DMS 273 (cell line): ENCODE measurements at regions not wholly inside any gene's neighbourhood (a gene's known extent, or its start where the extent isn't known, plus 50 kb on each side); places are given as distances from the start of the nearest gene placed in this dataset.

ENCODE experiments used
- DNase-seq: peaks from one replicate; lab custom pipeline; 2025; ENCODE audit not compliant: unreplicated experiment; lab: John Stamatoyannopoulos, UW

GRCh38 chr3:18835021-18835420 is 313.3 kb upstream of the KCNH8 start:
- no peak for DNase-seq

DNA sequence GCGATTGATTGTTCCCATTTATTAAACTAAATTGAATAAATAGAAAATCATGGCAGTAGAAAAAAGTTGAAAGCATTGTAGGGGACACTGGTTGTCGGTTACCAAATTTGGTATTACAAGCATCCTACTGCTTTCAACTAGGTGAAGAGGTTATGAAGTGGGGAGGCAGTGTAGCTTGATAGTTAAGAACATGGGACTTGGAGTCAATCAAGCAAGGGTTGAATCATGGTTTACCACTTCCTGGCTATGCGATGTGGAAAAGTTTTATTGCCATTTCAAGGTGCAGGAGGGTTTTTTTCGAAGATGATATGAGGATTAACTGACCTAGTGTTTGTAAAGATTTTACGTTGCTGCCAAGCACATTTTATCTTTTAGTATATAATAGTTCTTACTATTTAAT is 318.2 kb upstream of the KCNH8 start:
- no peak for DNase-seq

DNA sequence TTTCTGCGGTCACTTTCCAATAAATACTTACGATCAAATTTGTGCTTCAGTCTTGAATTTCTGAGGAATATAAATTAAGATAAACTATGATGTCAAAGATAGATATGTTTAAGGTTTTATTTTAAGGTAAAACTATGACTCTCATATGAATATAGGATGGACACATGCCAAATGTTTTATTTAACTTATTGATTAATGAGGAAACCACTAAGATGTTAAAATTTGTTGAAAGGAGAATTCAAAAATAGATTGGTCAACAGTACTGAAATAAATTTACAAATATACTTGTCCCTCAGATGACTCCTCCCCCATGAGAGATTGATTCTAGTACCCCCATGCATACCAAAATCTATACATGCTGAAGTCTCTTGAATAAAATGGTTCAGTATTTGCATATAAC is 319.7 kb upstream of the KCNH8 start:
- DNase-seq = no peak

- DNase-seq = no peak
Measured at GRCh38 chr3:18827664-18828063, 320.6 kb upstream of the KCNH8 start.

- DNase-seq = no peak
Measured at GRCh38 chr3:18825665-18826064, 322.6 kb upstream of the KCNH8 start.

- no peak for DNase-seq
Measured at GRCh38 chr3:18813300-18813699, 335.0 kb upstream of the KCNH8 start.

DNA sequence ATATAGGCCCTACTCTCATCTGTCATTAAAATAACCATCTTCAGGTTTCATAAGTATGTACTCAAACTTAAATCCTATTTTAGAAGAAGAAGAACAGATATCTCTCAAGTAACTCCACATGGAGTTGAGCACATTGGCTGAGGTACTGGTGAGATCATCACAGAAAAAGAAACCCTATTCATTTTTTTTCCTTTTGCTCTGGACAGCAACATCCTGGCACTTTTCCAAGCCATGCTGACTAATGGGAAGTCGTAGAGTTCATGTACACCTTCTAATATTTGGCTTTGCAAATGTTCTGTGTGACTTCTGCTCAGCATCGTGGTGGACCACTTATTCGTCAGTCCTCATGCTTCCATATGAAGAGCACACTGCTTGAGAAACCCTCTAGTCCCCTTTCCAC is 336.0 kb upstream of the KCNH8 start:
- DNase-seq = no peak

DNA sequence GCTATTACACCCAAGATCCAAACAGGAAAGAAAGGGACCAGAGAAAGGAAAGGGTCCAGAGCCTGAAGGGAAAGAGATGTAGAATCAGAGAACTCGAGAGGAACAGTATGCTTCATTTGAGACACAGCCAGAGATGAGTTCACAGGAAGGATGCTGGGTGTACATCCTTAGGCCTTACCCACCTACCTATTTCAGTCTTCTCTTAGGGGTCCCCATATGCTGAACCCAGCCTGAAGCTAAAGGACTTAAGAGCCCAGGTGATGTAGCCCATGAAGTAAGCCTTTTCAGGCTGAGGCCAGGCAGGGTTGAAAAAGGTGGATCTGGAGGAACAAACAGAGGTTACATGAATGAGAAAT is 338.0 kb upstream of the KCNH8 start:
- DNase-seq = no peak

DNA sequence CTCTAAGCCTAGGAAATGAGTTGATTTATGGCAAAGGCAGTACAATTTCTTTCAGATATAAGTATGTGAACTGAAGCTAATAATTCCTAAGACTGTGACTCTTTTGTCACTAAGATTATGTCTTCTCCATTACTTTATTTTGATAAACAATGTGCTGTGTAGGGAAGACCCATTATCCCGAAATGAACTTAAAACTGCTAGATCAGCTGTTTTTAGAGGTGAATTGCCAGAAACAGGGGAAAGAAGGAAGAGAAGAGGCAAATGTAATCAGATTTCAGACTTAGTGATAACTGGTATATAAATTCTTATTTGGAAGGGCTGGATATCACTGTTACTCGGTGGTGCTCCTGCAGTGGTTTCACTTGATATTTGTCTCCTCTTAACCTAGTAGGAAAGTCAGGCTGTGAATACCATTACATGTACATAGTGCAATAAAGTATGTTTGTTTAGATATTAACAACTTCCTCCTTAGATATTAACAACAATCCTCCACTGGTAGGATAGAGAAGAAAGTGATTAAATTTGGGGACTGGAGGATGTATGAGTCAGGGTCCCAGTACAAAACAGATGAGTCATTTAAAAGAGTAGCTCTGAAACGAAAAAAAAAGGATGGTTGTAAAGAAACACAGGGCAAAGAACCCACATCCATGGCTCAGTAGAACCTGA is 338.5 kb upstream of the KCNH8 start:
- no peak for DNase-seq

DNA sequence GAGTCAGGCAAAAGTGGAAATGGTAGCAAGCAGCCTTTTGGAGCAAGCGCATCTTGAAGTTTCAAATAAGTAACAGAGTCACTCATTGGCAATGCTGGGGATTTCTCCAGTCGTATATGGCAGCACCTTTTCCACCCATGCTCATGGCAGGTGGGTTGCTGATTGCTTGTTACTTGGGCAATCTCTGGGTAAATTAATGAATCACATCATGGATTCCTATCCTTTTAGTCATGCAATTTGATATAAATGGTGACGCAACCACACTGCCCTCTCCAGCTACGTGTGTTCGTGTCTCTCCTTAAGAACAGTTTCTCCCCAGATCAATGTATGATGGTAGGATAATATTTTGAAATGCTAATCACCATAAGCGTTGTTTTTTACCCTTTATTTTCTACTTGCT is 339.9 kb upstream of the KCNH8 start:
- DNase-seq = no peak

- no peak for DNase-seq
Measured at GRCh38 chr3:18807593-18807992, 340.7 kb upstream of the KCNH8 start.

DNA sequence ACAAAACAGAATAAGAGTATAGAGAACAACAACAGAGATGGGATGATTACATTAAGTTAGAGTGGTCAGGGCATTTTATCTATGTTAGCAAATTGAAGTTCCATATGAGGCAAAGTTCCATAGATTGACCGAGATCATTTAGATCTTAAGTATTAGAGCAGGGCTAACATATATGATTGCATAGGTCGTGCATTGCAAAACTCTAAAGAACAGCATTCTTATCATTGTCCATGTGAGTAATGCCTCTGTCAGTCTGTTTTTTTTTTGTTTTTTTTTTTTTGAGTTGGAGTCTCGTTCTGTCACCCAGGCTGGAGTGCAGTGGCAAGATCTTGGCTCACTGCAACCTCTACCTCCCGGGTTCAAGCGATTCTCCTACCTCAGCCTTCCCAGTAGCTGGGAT is 341.7 kb upstream of the KCNH8 start:
- no peak for DNase-seq

GRCh38 chr3:18797378-18797777 is 350.9 kb upstream of the KCNH8 start:
- no peak for DNase-seq

- no peak for DNase-seq
Measured at GRCh38 chr3:18795078-18795477, 353.2 kb upstream of the KCNH8 start.

GRCh38 chr3:18791752-18792151 is 356.6 kb upstream of the KCNH8 start:
- no peak for DNase-seq

GRCh38 chr3:18791182-18791581 is 357.1 kb upstream of the KCNH8 start:
- no peak for DNase-seq

DNA sequence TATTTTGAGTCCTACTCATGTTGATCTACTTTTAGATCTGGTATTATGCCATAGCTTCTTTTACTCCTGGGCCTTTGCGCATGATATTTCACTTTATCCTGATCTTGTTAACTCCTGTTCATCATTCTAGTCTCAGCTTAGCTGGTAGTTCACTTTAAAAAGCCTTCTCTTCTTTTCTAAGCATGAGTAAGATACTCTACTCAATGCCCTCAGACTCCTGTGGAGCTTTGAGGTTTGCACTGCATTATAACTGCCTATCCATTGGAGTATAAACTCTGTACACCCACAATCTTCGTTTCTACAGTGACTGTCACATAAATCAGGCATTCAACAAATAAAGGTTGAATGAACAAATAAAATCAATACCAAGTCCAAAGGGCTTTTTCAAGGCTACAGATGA is 357.9 kb upstream of the KCNH8 start:
- no peak for DNase-seq

DNA sequence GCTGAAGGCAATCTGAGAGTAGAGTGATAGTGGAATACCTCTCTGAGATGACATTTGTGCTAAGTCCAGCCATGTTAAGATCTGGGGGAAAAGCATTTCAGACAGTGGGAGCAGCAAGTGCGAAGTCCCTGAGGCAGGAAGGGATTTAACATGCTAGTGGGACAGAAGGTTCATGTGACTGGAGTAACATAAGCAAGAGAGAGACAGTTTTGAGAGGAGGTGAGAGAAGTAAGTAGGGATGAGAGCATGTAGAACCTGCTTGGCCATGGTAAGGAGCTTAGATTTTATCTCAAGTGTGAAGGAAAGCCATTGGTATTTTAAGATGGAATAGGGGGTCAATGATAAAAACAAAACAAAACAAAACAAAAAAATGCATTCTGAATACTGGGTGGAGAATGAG is 358.6 kb upstream of the KCNH8 start:
- no peak for DNase-seq

DNA sequence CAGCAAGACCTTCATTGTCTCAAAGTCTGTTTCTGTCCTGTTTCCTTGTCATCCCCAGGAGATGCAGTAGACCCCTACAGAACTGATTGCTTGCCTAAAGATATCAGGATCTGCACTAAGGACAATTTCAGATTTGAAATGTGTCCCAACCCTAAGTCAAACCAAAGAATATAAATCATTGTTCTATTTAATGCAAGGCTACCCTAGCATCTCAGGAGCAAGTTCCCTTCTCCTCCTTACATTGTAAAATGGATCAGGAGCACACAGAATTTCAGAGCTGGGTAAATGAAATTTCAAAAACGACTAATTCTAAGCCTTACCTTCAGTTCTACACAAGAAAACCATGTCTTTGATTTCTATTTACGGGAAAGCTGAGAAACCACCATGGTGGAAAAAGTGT is 360.9 kb upstream of the KCNH8 start:
- no peak for DNase-seq

DNA sequence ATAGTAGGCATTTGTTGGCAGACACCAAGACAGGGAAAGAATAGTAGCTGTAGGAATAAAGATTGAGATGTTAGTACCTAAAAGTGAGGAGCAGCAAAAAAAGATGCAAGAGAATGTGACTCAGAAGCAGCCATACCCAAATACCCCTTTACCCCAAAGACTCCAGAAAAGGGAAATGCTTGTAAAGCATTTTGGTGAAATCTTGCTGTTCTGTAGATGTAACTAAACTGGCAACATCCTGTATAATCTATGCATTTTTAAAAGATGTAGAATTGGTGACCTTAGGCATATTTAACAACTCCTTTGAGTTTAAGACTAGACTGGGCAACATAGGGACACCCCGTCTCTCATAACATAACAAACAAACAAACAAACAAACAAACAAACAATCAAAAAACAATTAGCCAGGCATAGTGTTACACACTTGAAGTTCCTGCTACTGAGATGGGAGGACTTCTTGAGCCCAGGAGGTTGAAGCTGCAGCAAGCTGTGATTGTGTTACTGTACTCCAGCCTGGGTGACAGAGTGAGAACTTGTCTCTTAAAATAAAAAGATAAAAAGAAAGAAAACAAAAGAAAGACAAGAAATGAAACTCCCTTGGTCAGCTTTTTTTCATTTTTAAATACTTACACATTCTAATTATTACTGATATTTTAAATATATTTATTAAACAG is 361.5 kb upstream of the KCNH8 start:
- no peak for DNase-seq

GRCh38 chr3:18782191-18782590 is 357.1 kb upstream of the SATB1 start:
- DNase-seq = no peak

- DNase-seq = no peak
Measured at GRCh38 chr3:18780959-18781358, 355.8 kb upstream of the SATB1 start.

- DNase-seq = no peak
Measured at GRCh38 chr3:18779704-18780103, 354.6 kb upstream of the SATB1 start.
